Stomach (tissue), 4 donors: ENCODE measurements at regions not wholly inside any gene's neighbourhood (a gene's known extent, or its start where the extent isn't known, plus 50 kb on each side); places are given as distances from the start of the nearest gene placed in this dataset.

Experiments used
- EP300 ChIP-seq: sonication (generic); formaldehyde crosslinking; IDR thresholded peaks from one replicate; pipeline ENCODE4 v1.6.1; 2017; ENCODE audit warnings: antibody characterized with exemption
- POLR2A ChIP-seq, 4 donors: fragments of 450-650 bp; IDR thresholded peaks; one replicate each; pipeline ENCODE4 v1.6.1; 2016; ENCODE audit warnings: antibody characterized with exemption in 4 of 4, control low read depth in 2 of 4, mild to moderate bottlenecking in 1 of 4, moderate library complexity in 1 of 4
- POLR2AphosphoS5 ChIP-seq, 3 donors: sonication (generic); formaldehyde crosslinking; IDR thresholded peaks; one replicate each; pipeline ENCODE4 v1.6.1; 2016; ENCODE audit warnings: antibody characterized with exemption in 3 of 3
- TF ChIP-seq, protein P1 (sequence below), 7 experiments: fragments of 450-650 bp in 4 of 7; fragments of 200-600 bp in 3 of 7; sonication (generic) in 3 of 7; IDR thresholded peaks; one replicate each; pipeline ENCODE4 v1.5.1; 2016 to 2019; ENCODE audit warnings: antibody characterized with exemption in 7 of 7, control low read depth in 2 of 7, mild to moderate bottlenecking in 1 of 7

GRCh38 chr5:115402092-115402491, 105.6 kb upstream of the CCDC112 start:
- TF ChIP-seq, protein P1, sequence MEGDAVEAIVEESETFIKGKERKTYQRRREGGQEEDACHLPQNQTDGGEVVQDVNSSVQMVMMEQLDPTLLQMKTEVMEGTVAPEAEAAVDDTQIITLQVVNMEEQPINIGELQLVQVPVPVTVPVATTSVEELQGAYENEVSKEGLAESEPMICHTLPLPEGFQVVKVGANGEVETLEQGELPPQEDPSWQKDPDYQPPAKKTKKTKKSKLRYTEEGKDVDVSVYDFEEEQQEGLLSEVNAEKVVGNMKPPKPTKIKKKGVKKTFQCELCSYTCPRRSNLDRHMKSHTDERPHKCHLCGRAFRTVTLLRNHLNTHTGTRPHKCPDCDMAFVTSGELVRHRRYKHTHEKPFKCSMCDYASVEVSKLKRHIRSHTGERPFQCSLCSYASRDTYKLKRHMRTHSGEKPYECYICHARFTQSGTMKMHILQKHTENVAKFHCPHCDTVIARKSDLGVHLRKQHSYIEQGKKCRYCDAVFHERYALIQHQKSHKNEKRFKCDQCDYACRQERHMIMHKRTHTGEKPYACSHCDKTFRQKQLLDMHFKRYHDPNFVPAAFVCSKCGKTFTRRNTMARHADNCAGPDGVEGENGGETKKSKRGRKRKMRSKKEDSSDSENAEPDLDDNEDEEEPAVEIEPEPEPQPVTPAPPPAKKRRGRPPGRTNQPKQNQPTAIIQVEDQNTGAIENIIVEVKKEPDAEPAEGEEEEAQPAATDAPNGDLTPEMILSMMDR (IDR thresholded peaks at IDR 0.05): no peak
- TF ChIP-seq POLR2A (IDR thresholded peaks at IDR 0.05): no peak
- TF ChIP-seq POLR2AphosphoS5 (IDR thresholded peaks at IDR 0.05): no peak
- TF ChIP-seq EP300: no peak
